Stimulated activated CD8-positive, alpha-beta memory T cell treated with anti-CD3 and anti-CD28 coated beads, Interleukin-7, amount 100 ng/mL, for 48 hours (primary cell): ENCODE measurements at regions not wholly inside any gene's neighbourhood (a gene's known extent, or its start where the extent isn't known, plus 50 kb on each side); places are given as distances from the start of the nearest gene placed in this dataset.

Experiments used
- DNase-seq, 2 donors: peaks; one replicate each; pipeline ENCODE4 v3.0.0-alpha.2; 2020; ENCODE audit warnings: low read depth in 1 of 2; ENCODE audit errors: extremely low read depth in 1 of 2

GRCh38 chr2:195413944-195414343, 243.1 kb upstream of the SLC39A10 start:
- DNase-seq: no peak

GRCh38 chr2:195413422-195413821, 243.6 kb upstream of the SLC39A10 start:
- DNase-seq: no peak

- no peak for DNase-seq
These were observed 245.8 kb upstream of the SLC39A10 start for GRCh38 chr2:195411219-195411687.

GRCh38 chr2:195410074-195410671, 246.9 kb upstream of the SLC39A10 start:
- no peak for DNase-seq

GRCh38 chr2:195408811-195409210, 248.2 kb upstream of the SLC39A10 start:
- no peak for DNase-seq

GRCh38 chr2:195408196-195408595, 248.8 kb upstream of the SLC39A10 start:
- DNase-seq: no peak

GRCh38 chr2:195407783-195408182, 249.2 kb upstream of the SLC39A10 start:
- DNase-seq: no peak

GRCh38 chr2:195406886-195407603, 250.0 kb upstream of the SLC39A10 start:
- no peak for DNase-seq

- no peak for DNase-seq
These were observed 252.4 kb upstream of the SLC39A10 start for GRCh38 chr2:195404651-195405050.

GRCh38 chr2:195396479-195396878, 260.5 kb upstream of the SLC39A10 start:
- no peak for DNase-seq

- DNase-seq: no peak
These were observed 261.7 kb upstream of the SLC39A10 start for GRCh38 chr2:195395362-195395761.

- DNase-seq: no peak
These were observed 264.3 kb upstream of the SLC39A10 start for GRCh38 chr2:195392446-195393336.

- no peak for DNase-seq
These were observed 266.2 kb upstream of the SLC39A10 start for GRCh38 chr2:195390686-195391321.

- no peak for DNase-seq
These were observed 269.0 kb upstream of the SLC39A10 start for GRCh38 chr2:195388028-195388427.

- no peak for DNase-seq
These were observed 274.8 kb upstream of the SLC39A10 start for GRCh38 chr2:195382186-195382585.

- DNase-seq: no peak
These were observed 286.7 kb upstream of the SLC39A10 start for GRCh38 chr2:195370167-195370943.

GRCh38 chr2:195369218-195369587, 287.8 kb upstream of the SLC39A10 start:
- DNase-seq: no peak

GRCh38 chr2:195368249-195369217, 288.5 kb upstream of the SLC39A10 start:
- no peak for DNase-seq

- DNase-seq: no peak
These were observed 289.2 kb upstream of the SLC39A10 start for GRCh38 chr2:195367809-195368208.
